8988T (cell line): ENCODE measurements at regions not wholly inside any gene's neighbourhood (a gene's known extent, or its start where the extent isn't known, plus 50 kb on each side); places are given as distances from the start of the nearest gene placed in this dataset.
A peak's percentile ranks its signal among the peaks of the same experiment; 100 is the strongest.
"Not testable (repeated sequence)": the region's sequence is repeated elsewhere in the genome, so short reads cannot be mapped to it uniquely, and the experiment has no call there.

Source experiments
- DNase-seq: peaks from one replicate; pipeline ENCODE4 v3.0.0; 2011

GRCh38 chr4:122973465-122973864 lies 51.1 kb upstream of the NUDT6 start:
- DNase-seq, result no peak

- no peak for DNase-seq
Measured at GRCh38 chr4:122976111-122976510, 53.7 kb upstream of the NUDT6 start.

- no peak for DNase-seq
Measured at GRCh38 chr4:122977103-122977502, 54.7 kb upstream of the NUDT6 start.

- no peak for DNase-seq
Measured at GRCh38 chr4:122978109-122978508, 55.7 kb upstream of the NUDT6 start.

- no peak for DNase-seq
Measured at GRCh38 chr4:122978789-122979188, 56.4 kb upstream of the NUDT6 start.

GRCh38 chr4:122980860-122981259 lies 58.5 kb upstream of the NUDT6 start:
- no peak for DNase-seq

GRCh38 chr4:122988696-122989095 lies 66.3 kb upstream of the NUDT6 start:
- DNase-seq, result no peak

- DNase-seq, result no peak
Measured at GRCh38 chr4:122990891-122991290, 68.5 kb upstream of the NUDT6 start.

GRCh38 chr4:122992057-122992456 lies 69.7 kb upstream of the NUDT6 start:
- no peak for DNase-seq

- no peak for DNase-seq
Measured at GRCh38 chr4:122992641-122993040, 70.2 kb upstream of the NUDT6 start.

- DNase-seq, result no peak
Measured at GRCh38 chr4:122996350-122996749, 74.0 kb upstream of the NUDT6 start.

- DNase-seq, result no peak
Measured at GRCh38 chr4:122997463-122998101, 75.2 kb upstream of the NUDT6 start.

- DNase-seq, result not testable (repeated sequence)
Measured at GRCh38 chr4:123004079-123004478, 81.7 kb upstream of the NUDT6 start.

GRCh38 chr4:123005126-123005525 lies 82.7 kb upstream of the NUDT6 start:
- DNase-seq, result not testable (repeated sequence)

- no peak for DNase-seq
Measured at GRCh38 chr4:123007679-123008078, 85.3 kb upstream of the NUDT6 start.

- DNase-seq, result not testable (repeated sequence)
Measured at GRCh38 chr4:123012416-123012815, 90.0 kb upstream of the NUDT6 start.

GRCh38 chr4:123014038-123014437 lies 91.6 kb upstream of the NUDT6 start:
- DNase-seq, result no peak

- no peak for DNase-seq
Measured at GRCh38 chr4:123017078-123017477, 94.7 kb upstream of the NUDT6 start.

GRCh38 chr4:123017636-123018395 lies 95.4 kb upstream of the NUDT6 start:
- peak; percentile 21 for DNase-seq

- DNase-seq, result no peak
Measured at GRCh38 chr4:123018396-123018775, 96.0 kb upstream of the NUDT6 start.

- DNase-seq, result no peak
Measured at GRCh38 chr4:123020285-123020684, 97.9 kb upstream of the NUDT6 start.

- DNase-seq, result no peak
Measured at GRCh38 chr4:123023647-123024046, 101.2 kb upstream of the NUDT6 start.

- no peak for DNase-seq
Measured at GRCh38 chr4:123024710-123025109, 102.3 kb upstream of the NUDT6 start.

- DNase-seq, result no peak
Measured at GRCh38 chr4:123025398-123025797, 103.0 kb upstream of the NUDT6 start.

GRCh38 chr4:123026015-123026414 lies 103.6 kb upstream of the NUDT6 start:
- DNase-seq, result not testable (repeated sequence)
